ENCODE measurements at regions not wholly inside any gene's neighbourhood (a gene's known extent, or its start where the extent isn't known, plus 50 kb on each side); places are given as distances from the start of the nearest gene placed in this dataset.
A peak's percentile ranks its signal among the peaks of the same experiment; 100 is the strongest.

DNA sequence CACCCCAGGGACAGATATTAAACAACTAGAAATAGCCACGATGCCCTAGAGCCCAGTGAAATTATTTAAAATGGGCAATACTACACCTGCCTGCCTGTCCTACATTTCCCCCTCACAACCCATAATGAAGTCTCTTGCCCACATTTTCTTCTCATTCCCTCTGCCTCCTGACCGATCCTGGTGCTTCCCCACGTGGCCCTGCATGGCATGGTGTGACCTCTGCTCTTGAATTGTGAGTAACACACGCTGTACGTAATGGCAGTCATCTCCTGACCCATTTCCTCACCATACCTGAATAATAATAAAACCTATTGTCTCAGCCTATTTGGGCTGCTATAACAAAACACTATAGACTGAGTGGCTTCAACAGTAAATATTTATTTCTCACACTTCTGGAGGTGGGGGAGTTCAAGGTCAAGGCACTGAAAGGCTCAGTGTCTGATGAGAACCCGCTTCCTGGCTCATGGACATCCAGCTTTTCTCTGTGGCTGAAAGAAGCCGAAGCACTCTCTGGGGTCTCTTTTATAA is 77.0 kb upstream of the ENPP6 start:
- 96% methylated on average over 7 of the region's 7 CpGs for WGBS
- H3K4me1 ChIP-seq (ENCODE audit: control insufficient read depth in 2 of 2, insufficient read depth in 2 of 2, low read length in 2 of 2): no peaks in the 10 kb centered on the region

DNA sequence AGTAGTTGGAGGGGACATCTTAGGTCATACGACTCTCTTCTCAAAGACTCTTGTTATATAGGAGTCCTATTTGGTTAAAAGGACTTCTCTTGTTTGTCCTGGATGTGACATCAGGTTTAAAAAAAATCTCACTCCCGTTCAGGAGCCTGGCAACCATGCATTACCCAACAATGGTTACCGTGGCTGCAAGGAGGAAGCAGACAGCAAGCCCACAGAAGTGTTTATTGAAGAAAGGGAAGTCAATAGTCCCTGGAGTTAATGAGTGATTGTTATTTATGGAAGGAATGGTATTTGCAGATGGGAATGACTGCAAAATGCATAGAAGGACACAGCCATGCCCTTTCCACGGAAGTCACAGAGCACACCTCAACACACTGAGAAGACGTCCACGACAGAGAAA is 75.9 kb upstream of the ENPP6 start:
- Histone ChIP-seq H3K27ac (ENCODE audit: low read depth in 1 of 2, low read length in 1 of 2) (no peak overlapping the region), H3K4me3 (ENCODE audit: low read length in 2 of 2) (no peak overlapping the region), H3K9me3 (ENCODE audit: control insufficient read depth in 2 of 2, insufficient read depth in 1 of 2, low read length in 1 of 2) (no peaks in the 10 kb centered on the region), H3K27me3 (ENCODE audit: control insufficient read depth in 2 of 2, insufficient read depth in 1 of 2, low read length in 1 of 2) (no peaks in the 10 kb centered on the region), H3K36me3 (ENCODE audit: control insufficient read depth in 2 of 2, insufficient read depth in 2 of 2, low read length in 1 of 2) (no peaks in the 10 kb centered on the region), H3K4me1 (ENCODE audit: control insufficient read depth in 2 of 2, insufficient read depth in 2 of 2, low read length in 2 of 2) (peaks cover 4 to 5% of the 10 kb centered on the region in 2 donors)
- WGBS: 44% methylated on average over 6 of the region's 6 CpGs
- DNase-seq (ENCODE audit: low read depth in 6 of 9, low spot score in 9 of 9): no peak

More for the DNA sequence above, 77.0 kb upstream of the ENPP6 start:
- H3K4me3 ChIP-seq (ENCODE audit: low read length in 2 of 2): no peak overlapping the region
- DNase-seq (ENCODE audit: low read depth in 6 of 9, low spot score in 9 of 9): no peak
- no peaks in the 10 kb centered on the region for H3K36me3 ChIP-seq (ENCODE audit: control insufficient read depth in 2 of 2, insufficient read depth in 2 of 2, low read length in 1 of 2)
- H3K27me3 ChIP-seq (ENCODE audit: control insufficient read depth in 2 of 2, insufficient read depth in 1 of 2, low read length in 1 of 2): no peaks in the 10 kb centered on the region
- H3K27ac ChIP-seq (ENCODE audit: low read depth in 1 of 2, low read length in 1 of 2): no peak overlapping the region
- H3K9me3 ChIP-seq (ENCODE audit: control insufficient read depth in 2 of 2, insufficient read depth in 1 of 2, low read length in 1 of 2): no peaks in the 10 kb centered on the region

DNA sequence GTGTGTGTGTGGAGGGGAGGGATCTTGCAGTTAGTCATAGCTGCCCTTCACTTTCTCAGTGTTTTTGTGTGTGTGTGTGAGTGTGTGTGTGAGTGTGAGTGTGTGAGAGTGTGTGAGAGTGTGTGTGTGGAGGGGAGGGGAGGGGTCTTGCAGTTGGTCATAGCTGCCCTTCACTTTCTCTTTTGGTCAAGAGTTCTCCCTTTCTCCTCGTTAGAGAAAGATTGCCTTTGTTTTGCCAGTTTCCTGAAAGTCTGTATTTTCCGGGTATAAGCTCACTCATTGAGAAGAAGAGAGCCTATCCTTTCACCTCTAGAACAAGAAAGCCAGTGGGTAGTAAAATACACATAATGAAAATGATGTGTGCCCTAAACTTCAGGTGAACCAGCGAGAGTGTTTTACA is 75.2 kb upstream of the ENPP6 start:
- 91% methylated on average over 3 of the region's 3 CpGs for WGBS
- Histone ChIP-seq H3K27me3 (ENCODE audit: control insufficient read depth in 2 of 2, insufficient read depth in 1 of 2, low read length in 1 of 2) (no peaks in the 10 kb centered on the region), H3K36me3 (ENCODE audit: control insufficient read depth in 2 of 2, insufficient read depth in 2 of 2, low read length in 1 of 2) (no peaks in the 10 kb centered on the region), H3K4me1 (ENCODE audit: control insufficient read depth in 2 of 2, insufficient read depth in 2 of 2, low read length in 2 of 2) (peaks cover 4 to 11% of the 10 kb centered on the region in 2 donors), H3K4me3 (ENCODE audit: low read length in 2 of 2) (no peak overlapping the region), H3K27ac (ENCODE audit: low read depth in 1 of 2, low read length in 1 of 2) (no peak overlapping the region), H3K9me3 (ENCODE audit: control insufficient read depth in 2 of 2, insufficient read depth in 1 of 2, low read length in 1 of 2) (no peaks in the 10 kb centered on the region)
- no peak for DNase-seq (ENCODE audit: low read depth in 6 of 9, low spot score in 9 of 9)

DNA sequence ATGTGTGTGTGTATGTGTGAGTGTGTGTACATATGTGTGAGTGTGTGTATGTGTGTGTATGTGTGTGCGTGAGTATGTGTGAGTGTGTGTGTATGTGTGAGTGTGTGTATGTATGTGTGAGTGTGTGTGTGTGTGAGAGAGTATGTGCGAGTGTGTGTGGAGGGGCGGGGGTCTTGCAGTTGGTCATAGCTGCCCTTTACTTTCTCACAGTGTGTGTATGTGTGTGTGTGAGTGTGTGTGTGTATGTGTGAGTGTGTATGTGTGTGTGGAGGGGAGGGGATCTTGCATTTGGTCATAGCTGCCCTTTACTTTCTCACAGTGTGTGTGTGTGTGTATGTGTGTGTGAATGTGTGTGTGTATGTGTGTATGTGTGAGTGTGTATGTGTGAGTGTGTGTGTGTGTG is 74.8 kb upstream of the ENPP6 start:
- no peaks in the 10 kb centered on the region for H3K36me3 ChIP-seq (ENCODE audit: control insufficient read depth in 2 of 2, insufficient read depth in 2 of 2, low read length in 1 of 2)
- H3K27me3 ChIP-seq (ENCODE audit: control insufficient read depth in 2 of 2, insufficient read depth in 1 of 2, low read length in 1 of 2): no peaks in the 10 kb centered on the region
- H3K4me3 ChIP-seq (ENCODE audit: low read length in 2 of 2): no peak overlapping the region
- H3K27ac ChIP-seq (ENCODE audit: low read depth in 1 of 2, low read length in 1 of 2): no peak overlapping the region
- DNase-seq (ENCODE audit: low read depth in 6 of 9, low spot score in 9 of 9): no peak
- H3K4me1 ChIP-seq (ENCODE audit: control insufficient read depth in 2 of 2, insufficient read depth in 2 of 2, low read length in 2 of 2): peaks cover 4 to 14% of the 10 kb centered on the region in 2 donors
- no peaks in the 10 kb centered on the region for H3K9me3 ChIP-seq (ENCODE audit: control insufficient read depth in 2 of 2, insufficient read depth in 1 of 2, low read length in 1 of 2)
- WGBS: 98% methylated on average over 3 of the region's 3 CpGs

DNA sequence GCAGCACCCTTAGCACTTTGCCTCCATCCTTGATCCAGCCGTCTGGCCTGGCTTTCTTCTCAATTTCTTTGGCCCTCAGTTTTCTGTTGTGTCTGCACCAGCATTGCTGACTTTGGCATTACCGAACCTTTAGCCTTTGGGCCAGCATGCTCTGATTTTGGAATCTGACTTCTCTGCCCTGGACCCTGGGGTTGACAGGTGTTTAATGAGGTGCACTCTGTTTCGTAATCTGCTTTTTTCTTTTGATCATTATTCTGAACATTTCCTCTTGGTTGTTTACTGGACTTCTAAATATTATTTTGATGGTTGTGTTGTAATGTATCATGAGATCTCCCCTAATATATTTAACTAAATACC is 71.5 kb upstream of the ENPP6 start:
- DNase-seq (ENCODE audit: low read depth in 6 of 9, low spot score in 9 of 9): no peak
- Histone ChIP-seq H3K9me3 (ENCODE audit: control insufficient read depth in 2 of 2, insufficient read depth in 1 of 2, low read length in 1 of 2) (no peaks in the 10 kb centered on the region), H3K4me3 (ENCODE audit: low read length in 2 of 2) (no peak overlapping the region), H3K4me1 (ENCODE audit: control insufficient read depth in 2 of 2, insufficient read depth in 2 of 2, low read length in 2 of 2) (peaks cover 4 to 14% of the 10 kb centered on the region in 2 donors), H3K27me3 (ENCODE audit: control insufficient read depth in 2 of 2, insufficient read depth in 1 of 2, low read length in 1 of 2) (no peaks in the 10 kb centered on the region), H3K36me3 (ENCODE audit: control insufficient read depth in 2 of 2, insufficient read depth in 2 of 2, low read length in 1 of 2) (no peaks in the 10 kb centered on the region), H3K27ac (ENCODE audit: low read depth in 1 of 2, low read length in 1 of 2) (no peak overlapping the region)
- WGBS: 96% methylated on average over 3 of the region's 3 CpGs

DNA sequence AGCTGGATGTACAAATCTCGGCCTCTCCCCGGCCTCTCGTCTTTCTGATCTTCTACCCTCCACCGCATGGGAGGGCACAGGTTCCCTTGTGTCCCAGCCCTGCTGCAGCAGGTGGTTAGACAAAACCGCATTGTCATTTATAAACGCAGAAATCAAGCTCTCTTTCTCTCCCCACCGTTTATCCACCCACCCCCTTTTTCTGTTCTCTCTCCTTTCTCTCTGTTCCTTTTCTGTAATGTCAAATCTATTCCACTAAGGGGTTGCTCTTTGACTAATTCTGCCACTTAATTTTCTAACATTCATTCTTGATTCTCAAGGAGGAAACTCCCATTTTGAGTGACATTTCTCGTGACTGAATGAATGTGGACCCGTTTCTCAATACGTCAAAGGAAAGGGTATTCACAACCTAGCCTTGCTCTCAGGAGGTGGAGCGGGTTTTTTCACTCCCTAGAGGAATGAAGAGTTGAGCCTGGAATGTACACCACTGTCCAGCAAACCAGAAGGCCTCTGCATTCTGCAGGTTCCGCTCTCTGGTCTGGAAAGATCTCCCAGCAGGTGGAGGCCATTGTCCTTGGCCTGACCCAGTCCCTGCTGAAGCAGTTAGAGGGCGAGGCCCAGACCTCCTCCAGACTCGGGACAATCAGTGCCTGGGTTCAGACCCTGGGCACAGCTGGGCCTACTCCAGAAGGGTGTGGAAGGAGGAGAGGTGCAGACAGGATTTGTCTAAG is 70.9 kb upstream of the ENPP6 start:
- no peak for DNase-seq (ENCODE audit: low read depth in 6 of 9, low spot score in 9 of 9)
- Histone ChIP-seq H3K4me3 (ENCODE audit: low read length in 2 of 2) (no peak overlapping the region), H3K27me3 (ENCODE audit: control insufficient read depth in 2 of 2, insufficient read depth in 1 of 2, low read length in 1 of 2) (no peaks in the 10 kb centered on the region), H3K4me1 (ENCODE audit: control insufficient read depth in 2 of 2, insufficient read depth in 2 of 2, low read length in 2 of 2) (peaks cover 4 to 14% of the 10 kb centered on the region in 2 donors), H3K36me3 (ENCODE audit: control insufficient read depth in 2 of 2, insufficient read depth in 2 of 2, low read length in 1 of 2) (no peaks in the 10 kb centered on the region), H3K27ac (ENCODE audit: low read depth in 1 of 2, low read length in 1 of 2) (peak overlapping the region in 1 of 2 donors; percentile 13), H3K9me3 (ENCODE audit: control insufficient read depth in 2 of 2, insufficient read depth in 1 of 2, low read length in 1 of 2) (no peaks in the 10 kb centered on the region)
- 47% methylated on average over 14 of the region's 14 CpGs for WGBS

DNA sequence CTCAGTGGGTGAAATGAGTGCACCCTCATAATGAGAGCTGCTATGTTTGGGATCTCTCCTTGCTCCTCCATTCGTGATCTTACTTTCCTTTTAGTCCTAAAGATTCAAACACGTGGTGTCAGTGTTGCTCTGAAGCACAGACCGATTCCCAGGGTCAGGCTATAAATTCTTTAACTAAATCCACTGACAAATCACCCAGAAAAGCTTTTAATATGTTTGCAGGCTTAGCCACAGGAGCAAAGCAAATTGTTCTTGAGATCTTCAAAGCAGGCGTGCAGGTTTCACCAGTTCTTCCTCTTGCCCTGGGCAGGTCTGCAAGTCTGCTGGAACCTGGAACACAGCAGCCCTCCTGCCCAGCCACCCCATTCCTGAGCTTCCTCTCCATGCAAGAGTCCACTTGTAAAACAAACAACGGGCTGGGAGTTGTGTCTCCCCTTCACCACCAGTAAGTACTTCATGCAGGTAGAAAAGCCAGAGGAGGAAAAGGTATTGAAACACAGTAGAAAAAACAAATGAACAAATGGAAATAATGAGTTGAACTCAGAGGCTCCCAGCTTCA is 70.1 kb upstream of the ENPP6 start:
- Histone ChIP-seq H3K4me1 (ENCODE audit: control insufficient read depth in 2 of 2, insufficient read depth in 2 of 2, low read length in 2 of 2) (peaks cover 4 to 14% of the 10 kb centered on the region in 2 donors), H3K27me3 (ENCODE audit: control insufficient read depth in 2 of 2, insufficient read depth in 1 of 2, low read length in 1 of 2) (no peaks in the 10 kb centered on the region), H3K4me3 (ENCODE audit: low read length in 2 of 2) (no peak overlapping the region), H3K9me3 (ENCODE audit: control insufficient read depth in 2 of 2, insufficient read depth in 1 of 2, low read length in 1 of 2) (no peaks in the 10 kb centered on the region), H3K27ac (ENCODE audit: low read depth in 1 of 2, low read length in 1 of 2) (peak overlapping the region; percentile 7 to 18), H3K36me3 (ENCODE audit: control insufficient read depth in 2 of 2, insufficient read depth in 2 of 2, low read length in 1 of 2) (no peaks in the 10 kb centered on the region)
- 53% methylated on average over 5 of the region's 5 CpGs for WGBS
- DNase-seq (ENCODE audit: low read depth in 6 of 9, low spot score in 9 of 9): no peak

DNA sequence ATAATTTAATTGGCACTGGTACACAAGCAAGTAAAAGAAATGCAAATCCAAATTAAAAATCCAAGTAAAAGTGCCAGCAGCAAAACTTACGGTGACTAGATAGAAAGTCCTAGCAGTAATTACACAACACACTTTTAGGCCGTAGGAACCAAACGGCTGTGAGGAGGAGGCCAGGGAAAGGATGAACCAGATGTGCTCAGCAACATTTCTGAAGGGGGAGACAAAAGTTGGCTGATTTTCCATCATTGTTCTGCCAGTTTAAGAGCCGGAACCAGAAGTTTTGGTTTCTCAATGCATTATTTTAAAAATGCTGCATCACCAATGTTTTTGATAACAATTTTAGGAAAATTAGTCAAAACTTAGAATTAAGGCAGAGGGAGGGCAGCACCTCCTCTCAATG is 68.7 kb upstream of the ENPP6 start:
- H3K4me1 ChIP-seq (ENCODE audit: control insufficient read depth in 2 of 2, insufficient read depth in 2 of 2, low read length in 2 of 2): peaks cover 4 to 25% of the 10 kb centered on the region in 2 donors

DNA sequence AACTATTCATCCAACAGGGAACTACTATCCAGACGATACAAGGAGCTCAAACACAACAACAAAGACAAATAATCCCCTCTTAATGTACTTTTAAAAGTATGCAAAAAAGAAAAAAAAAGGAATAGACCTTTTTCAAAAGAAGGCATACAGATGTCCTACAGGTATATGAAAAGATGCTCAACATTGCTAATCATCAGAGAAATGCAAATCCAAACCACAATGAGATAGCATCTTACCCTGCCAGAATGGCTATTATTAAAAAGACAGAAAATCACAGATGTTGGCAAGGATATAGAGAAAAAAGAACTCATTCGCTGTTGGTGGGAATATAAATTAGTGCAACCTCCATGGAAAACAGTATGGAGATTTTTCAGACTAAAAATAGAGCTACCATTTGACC is 67.1 kb upstream of the ENPP6 start:
- Histone ChIP-seq H3K4me3 (ENCODE audit: low read length in 2 of 2) (no peak overlapping the region), H3K27me3 (ENCODE audit: control insufficient read depth in 2 of 2, insufficient read depth in 1 of 2, low read length in 1 of 2) (no peaks in the 10 kb centered on the region), H3K4me1 (ENCODE audit: control insufficient read depth in 2 of 2, insufficient read depth in 2 of 2, low read length in 2 of 2) (peaks cover 4 to 33% of the 10 kb centered on the region in 2 donors), H3K27ac (ENCODE audit: low read depth in 1 of 2, low read length in 1 of 2) (no peak overlapping the region), H3K9me3 (ENCODE audit: control insufficient read depth in 2 of 2, insufficient read depth in 1 of 2, low read length in 1 of 2) (no peaks in the 10 kb centered on the region), H3K36me3 (ENCODE audit: control insufficient read depth in 2 of 2, insufficient read depth in 2 of 2, low read length in 1 of 2) (no peaks in the 10 kb centered on the region)
- DNase-seq (ENCODE audit: low read depth in 6 of 9, low spot score in 9 of 9): no peak
- WGBS: 92% methylated on average over 2 of the region's 2 CpGs

More for the DNA sequence above, 68.7 kb upstream of the ENPP6 start:
- Histone ChIP-seq H3K27me3 (ENCODE audit: control insufficient read depth in 2 of 2, insufficient read depth in 1 of 2, low read length in 1 of 2) (no peaks in the 10 kb centered on the region), H3K9me3 (ENCODE audit: control insufficient read depth in 2 of 2, insufficient read depth in 1 of 2, low read length in 1 of 2) (no peaks in the 10 kb centered on the region), H3K27ac (ENCODE audit: low read depth in 1 of 2, low read length in 1 of 2) (no peak overlapping the region), H3K4me3 (ENCODE audit: low read length in 2 of 2) (no peak overlapping the region), H3K36me3 (ENCODE audit: control insufficient read depth in 2 of 2, insufficient read depth in 2 of 2, low read length in 1 of 2) (no peaks in the 10 kb centered on the region)
- 81% methylated on average over 4 of the region's 4 CpGs for WGBS
- DNase-seq (ENCODE audit: low read depth in 6 of 9, low spot score in 9 of 9): no peak

Measured in thymus (tissue), 11 donors.